ENCODE measurements at regions not wholly inside any gene's neighbourhood (a gene's known extent, or its start where the extent isn't known, plus 50 kb on each side); places are given as distances from the start of the nearest gene placed in this dataset.
A peak's percentile ranks its signal among the peaks of the same experiment; 100 is the strongest.

DNA sequence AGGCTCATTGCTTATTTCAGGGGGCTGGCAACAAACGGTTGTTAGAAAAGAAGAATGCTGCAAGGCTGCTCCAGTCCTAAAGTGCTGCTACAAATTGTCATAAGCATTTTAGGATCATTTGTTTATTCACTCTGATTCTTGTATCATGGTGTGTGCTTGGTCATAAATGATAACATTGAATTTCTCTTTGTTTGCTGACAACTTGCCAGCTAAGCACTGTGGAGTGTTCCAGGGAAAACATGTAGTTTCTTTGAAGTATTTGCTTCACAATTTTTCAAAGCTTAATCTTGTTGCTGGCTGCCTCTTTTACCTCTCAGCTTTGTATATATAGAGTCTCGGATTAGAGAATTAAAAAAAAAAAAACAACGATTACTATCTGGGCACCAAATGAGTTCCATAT lies 263.0 kb downstream of the PHF14 start:
- ATAC-seq (ENCODE audit: insufficient read depth, low FRiP score) (no peak), DNase-seq (peak in 2 of 3 donors; percentile 50 to 57)

DNA sequence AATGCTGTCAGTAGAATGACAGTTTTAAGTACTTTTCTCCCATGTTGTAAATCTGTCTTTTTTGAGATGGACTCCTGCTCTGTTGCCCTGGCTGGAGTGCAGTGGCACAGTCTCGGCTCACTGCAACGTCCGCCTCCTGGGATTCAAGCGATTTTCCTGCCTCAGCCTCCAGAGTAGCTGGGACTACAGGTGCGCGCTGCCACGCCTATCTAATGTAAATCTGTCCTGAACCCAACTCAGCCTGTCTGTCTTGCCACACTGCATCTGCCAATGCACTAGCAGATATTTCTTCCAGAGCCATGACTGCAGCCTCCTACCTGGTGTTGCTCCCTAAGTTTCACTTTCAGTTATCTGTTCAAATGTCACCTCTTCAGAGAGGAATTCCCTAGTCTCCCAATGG lies 264.1 kb downstream of the PHF14 start:
- Histone ChIP-seq H3K4me3 (peak overlapping the region; percentile 16), H3K9ac (ENCODE audit: insufficient read depth in 1 of 2, low read length in 2 of 2) (no peak overlapping the region), H3K9me3 (ENCODE audit: control insufficient read depth in 4 of 4, insufficient read depth in 3 of 4, low read length in 3 of 4) (no peaks in the 10 kb centered on the region), H3K4me1 (ENCODE audit: control insufficient read depth in 5 of 5, insufficient read depth in 5 of 5, low read length in 5 of 5) (peaks cover 0 to 16% (median 6%) of the 10 kb centered on the region in 5 donors), H3K27ac (ENCODE audit: low read depth in 1 of 2, low read length in 1 of 2) (no peak overlapping the region), H3K27me3 (ENCODE audit: control insufficient read depth in 3 of 3, insufficient read depth in 3 of 3, low read length in 2 of 3) (no peaks in the 10 kb centered on the region), H3K36me3 (ENCODE audit: control insufficient read depth in 4 of 4, insufficient read depth in 4 of 4, low read length in 4 of 4) (no peaks in the 10 kb centered on the region)
- DNase-seq = no peak
- 69 to 91% methylated on average over 7 of the region's 7 CpGs for WGBS, 2 donors
- ATAC-seq (ENCODE audit: insufficient read depth, low FRiP score) = no peak
- TF ChIP-seq CTCF (IDR thresholded peaks at IDR 0.05; ENCODE audit: control extremely low read depth, extremely low read depth) = no peak

More for the DNA sequence above, 263.0 kb downstream of the PHF14 start:
- no peak overlapping the region for H3K9ac ChIP-seq (ENCODE audit: insufficient read depth in 1 of 2, low read length in 2 of 2)
- peaks cover 0 to 16% (median 6%) of the 10 kb centered on the region in 5 donors for H3K4me1 ChIP-seq (ENCODE audit: control insufficient read depth in 5 of 5, insufficient read depth in 5 of 5, low read length in 5 of 5)
- no peaks in the 10 kb centered on the region for H3K36me3 ChIP-seq (ENCODE audit: control insufficient read depth in 4 of 4, insufficient read depth in 4 of 4, low read length in 4 of 4)
- H3K27me3 ChIP-seq (ENCODE audit: control insufficient read depth in 3 of 3, insufficient read depth in 3 of 3, low read length in 2 of 3) = no peaks in the 10 kb centered on the region
- no peak overlapping the region for H3K27ac ChIP-seq (ENCODE audit: low read depth in 1 of 2, low read length in 1 of 2)
- no peak overlapping the region for H3K4me3 ChIP-seq
- 59 to 77% methylated on average over 3 of the region's 3 CpGs for WGBS, 2 donors
- TF ChIP-seq CTCF (IDR thresholded peaks at IDR 0.05; ENCODE audit: control extremely low read depth, extremely low read depth) = no peak
- no peaks in the 10 kb centered on the region for H3K9me3 ChIP-seq (ENCODE audit: control insufficient read depth in 4 of 4, insufficient read depth in 3 of 4, low read length in 3 of 4)

DNA sequence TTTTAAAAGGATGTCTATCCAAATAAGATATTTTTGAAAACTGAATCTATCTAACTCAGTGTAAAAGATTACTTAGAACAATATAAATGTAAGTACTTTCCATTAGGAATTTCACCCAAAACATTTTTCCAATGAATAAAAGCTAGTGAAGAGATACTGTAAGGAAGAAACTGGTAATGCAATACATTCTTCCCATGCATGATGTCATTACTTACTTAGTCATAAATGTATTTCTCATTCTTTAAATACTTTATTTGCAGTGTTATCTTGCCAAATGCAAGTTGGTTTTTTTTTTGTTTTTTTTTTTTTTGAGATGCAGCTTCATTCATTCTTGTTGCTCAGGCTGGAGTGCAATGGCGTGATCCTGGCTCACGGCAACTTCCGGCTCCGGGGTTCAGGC lies 265.6 kb downstream of the PHF14 start:
- DNase-seq (no peak), ATAC-seq (ENCODE audit: insufficient read depth, low FRiP score) (no peak)
- WGBS, 2 donors = 94 to 100% methylated on average over 4 of the region's 4 CpGs

More for the DNA sequence above, 265.6 kb downstream of the PHF14 start:
- Histone ChIP-seq H3K27ac (ENCODE audit: low read depth in 1 of 2, low read length in 1 of 2) (no peak overlapping the region), H3K9ac (ENCODE audit: insufficient read depth in 1 of 2, low read length in 2 of 2) (no peak overlapping the region), H3K36me3 (ENCODE audit: control insufficient read depth in 4 of 4, insufficient read depth in 4 of 4, low read length in 4 of 4) (no peaks in the 10 kb centered on the region), H3K9me3 (ENCODE audit: control insufficient read depth in 4 of 4, insufficient read depth in 3 of 4, low read length in 3 of 4) (no peaks in the 10 kb centered on the region), H3K4me1 (ENCODE audit: control insufficient read depth in 5 of 5, insufficient read depth in 5 of 5, low read length in 5 of 5) (peaks cover 0 to 16% (median 3%) of the 10 kb centered on the region in 5 donors), H3K4me3 (no peak overlapping the region), H3K27me3 (ENCODE audit: control insufficient read depth in 3 of 3, insufficient read depth in 3 of 3, low read length in 2 of 3) (no peaks in the 10 kb centered on the region)
- TF ChIP-seq CTCF (IDR thresholded peaks at IDR 0.05; ENCODE audit: control extremely low read depth, extremely low read depth) = no peak

Measured in lung (tissue), 11 donors.